DMS53 treated with DMSO at 0.1 percent for 48 hours (cell line): ENCODE measurements at regions not wholly inside any gene's neighbourhood (a gene's known extent, or its start where the extent isn't known, plus 50 kb on each side); places are given as distances from the start of the nearest gene placed in this dataset.

Experiments
- DNase-seq: peaks from one replicate; lab custom pipeline; 2025; ENCODE audit not compliant: unreplicated experiment; lab: John Stamatoyannopoulos, UW

GRCh38 chr2:145221516-145221915 lies 701.6 kb upstream of the ZEB2 start:
- no peak for DNase-seq

DNA sequence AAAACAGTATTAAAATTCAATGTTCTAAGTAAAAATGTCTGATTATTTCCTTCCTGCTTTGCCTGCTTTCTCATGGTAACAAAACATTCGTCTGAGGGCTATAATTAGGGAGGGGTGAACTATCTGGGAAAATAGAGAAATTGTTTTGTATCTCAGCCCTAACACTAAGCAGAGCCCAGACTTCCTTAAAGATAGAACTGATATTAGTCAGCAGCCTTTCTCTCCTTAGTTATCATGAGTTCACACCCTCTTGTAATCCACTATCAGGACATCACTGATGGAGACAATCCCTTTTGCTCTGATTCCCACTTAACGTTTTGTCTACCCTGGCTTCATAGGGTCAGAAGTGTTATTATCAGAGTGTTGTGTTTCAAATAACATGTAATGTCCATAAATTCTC lies 701.1 kb upstream of the ZEB2 start:
- DNase-seq = no peak

DNA sequence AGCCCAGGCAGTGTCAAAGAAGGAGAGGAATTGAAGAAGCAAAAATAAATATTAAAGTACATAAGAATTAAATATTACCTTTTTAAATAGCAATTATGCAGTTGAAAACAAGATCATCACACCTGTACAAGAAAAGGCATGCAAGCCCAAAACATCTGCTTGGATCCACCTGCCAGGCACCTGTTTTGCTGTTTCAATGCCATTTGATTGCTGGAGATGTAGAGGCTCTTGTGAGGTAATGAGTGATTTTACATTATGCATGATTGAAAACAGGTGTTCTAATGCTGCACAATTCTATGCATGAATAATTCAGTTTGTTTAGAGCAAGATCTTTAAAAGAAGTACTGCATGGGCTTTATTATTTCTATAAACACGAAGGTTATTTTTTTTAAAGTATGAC lies 700.6 kb upstream of the ZEB2 start:
- DNase-seq = peak; percentile 5

GRCh38 chr2:145207884-145208283 lies 688.0 kb upstream of the ZEB2 start:
- no peak for DNase-seq

DNA sequence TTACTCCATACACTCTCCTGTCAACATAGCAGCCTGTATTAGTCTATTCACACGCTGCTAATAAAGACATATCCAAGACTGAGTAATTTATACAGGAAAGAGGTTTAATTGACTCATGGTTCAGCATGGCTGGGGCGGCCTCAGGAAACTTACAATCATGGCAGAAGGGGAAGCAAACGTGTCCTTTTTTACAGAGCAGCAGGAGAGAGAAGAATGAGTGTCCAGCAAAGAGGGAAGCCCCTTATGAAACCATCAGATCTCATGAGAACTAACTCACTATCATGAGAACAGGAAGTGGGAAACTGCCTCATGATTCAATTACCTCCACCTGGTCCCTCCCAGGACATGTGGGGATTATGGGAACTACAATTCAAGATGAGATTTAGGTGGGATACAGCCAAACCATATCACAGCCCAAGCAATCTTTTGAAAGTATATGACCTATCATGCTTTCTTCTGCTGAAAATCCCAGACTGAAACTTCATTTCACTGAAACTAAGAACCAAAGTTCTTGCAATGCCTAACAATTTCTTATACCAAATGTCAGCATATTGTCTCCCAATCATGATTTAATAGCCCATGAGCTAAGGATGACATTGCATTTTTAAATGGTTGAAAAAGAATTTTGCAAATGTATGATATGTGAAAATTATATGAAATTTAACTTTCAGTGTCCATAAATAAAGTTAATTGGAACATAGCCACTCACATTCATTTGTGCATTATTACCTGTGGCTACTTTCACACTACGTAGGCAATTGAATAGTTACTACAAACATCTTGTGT lies 686.8 kb upstream of the ZEB2 start:
- no peak for DNase-seq

DNA sequence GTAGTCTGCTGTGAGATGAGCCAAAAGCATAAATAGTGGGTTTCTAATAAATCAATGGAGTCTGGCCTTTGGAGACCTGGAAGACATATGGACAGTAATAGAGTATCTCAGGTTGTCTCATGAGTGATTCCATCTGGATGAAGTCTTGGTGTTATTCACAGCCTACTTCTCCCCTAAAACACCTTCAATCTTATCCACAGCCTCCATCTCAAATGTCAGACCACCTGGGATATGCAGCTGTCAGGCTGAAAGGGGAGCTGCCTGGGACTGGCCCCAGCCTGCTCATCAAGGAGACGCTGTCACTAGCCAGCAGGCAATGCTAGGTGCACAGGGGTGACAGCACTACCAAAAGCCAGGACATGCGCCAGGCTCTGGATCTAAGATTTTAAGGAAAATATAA lies 684.0 kb upstream of the ZEB2 start:
- DNase-seq = no peak

DNA sequence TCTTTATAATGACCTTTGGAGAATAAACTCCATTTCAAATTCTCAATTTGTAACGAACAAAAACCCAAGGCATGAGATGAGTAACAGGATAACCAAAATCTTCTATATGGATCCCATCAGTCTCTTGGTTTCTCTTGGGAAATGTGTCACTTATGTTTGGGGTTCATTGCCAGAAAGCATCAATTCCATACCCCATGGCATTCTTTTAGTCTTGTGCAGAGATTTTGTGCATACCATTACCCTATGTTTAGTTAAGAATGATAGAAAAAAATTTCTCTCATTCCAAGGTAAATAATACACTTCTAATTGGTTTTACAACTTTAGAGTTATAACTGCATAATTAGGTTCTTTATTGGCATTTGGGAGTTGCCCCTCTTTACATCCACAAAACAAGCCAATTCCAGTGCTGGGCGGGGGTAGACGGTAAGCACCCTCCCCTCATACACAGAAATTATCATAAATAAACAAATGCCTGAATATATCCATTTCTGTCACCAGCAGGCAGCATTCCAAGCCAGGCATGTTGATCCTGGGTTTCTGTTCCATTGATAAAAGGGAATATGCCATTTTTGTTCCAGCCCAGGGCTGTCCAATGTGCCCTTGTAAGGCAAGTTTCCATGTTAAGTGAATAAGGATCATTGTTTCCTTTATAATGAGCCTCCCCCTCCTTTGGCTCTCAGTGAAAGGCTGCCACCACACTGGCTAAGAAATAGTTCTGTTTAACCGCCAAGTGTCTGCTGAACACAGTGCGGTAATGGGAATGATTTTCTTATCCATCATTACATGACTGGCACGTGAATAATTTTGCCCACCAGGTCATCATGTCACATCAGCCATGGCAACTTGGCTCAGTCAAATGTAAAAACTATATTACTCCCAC lies 680.1 kb upstream of the ZEB2 start:
- no peak for DNase-seq

GRCh38 chr2:145199042-145199441 lies 679.1 kb upstream of the ZEB2 start:
- DNase-seq = no peak

GRCh38 chr2:145198555-145198954 lies 678.6 kb upstream of the ZEB2 start:
- no peak for DNase-seq

GRCh38 chr2:145197944-145198343 lies 678.0 kb upstream of the ZEB2 start:
- DNase-seq = no peak

- no peak for DNase-seq
Observed at GRCh38 chr2:145194673-145195072, 674.8 kb upstream of the ZEB2 start.

DNA sequence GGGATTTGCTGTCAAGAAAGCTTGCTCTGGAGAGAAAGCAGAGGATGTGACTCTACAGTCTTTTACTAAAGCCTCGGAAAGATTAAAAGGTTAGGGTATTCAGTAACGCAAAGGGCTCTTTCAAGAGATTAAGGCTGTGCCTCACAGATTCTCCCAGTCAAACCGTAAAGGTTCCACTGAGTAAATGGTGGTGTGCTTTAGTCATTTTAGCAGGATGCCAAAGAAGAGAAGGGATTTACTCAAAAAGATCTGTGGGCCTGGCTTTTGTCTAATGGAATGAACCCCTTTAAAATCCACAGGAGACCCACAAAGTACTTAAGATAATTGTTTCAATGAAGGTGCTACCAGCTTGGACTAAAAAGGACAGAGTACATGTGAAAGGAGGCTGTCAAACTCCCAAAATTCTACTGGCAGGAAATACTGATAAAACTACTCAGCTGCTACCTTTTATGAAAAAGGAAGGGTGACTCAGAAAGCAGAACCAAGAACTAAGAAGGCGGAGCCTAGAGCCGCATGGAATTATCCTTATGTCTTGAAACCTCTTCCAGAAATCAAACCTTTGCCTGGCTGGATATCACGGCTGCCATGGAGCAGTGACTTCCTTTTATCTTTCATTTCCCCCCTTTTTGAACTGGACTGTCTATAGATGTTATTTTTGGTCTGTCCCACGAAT lies 670.2 kb upstream of the ZEB2 start:
- DNase-seq = no peak

DNA sequence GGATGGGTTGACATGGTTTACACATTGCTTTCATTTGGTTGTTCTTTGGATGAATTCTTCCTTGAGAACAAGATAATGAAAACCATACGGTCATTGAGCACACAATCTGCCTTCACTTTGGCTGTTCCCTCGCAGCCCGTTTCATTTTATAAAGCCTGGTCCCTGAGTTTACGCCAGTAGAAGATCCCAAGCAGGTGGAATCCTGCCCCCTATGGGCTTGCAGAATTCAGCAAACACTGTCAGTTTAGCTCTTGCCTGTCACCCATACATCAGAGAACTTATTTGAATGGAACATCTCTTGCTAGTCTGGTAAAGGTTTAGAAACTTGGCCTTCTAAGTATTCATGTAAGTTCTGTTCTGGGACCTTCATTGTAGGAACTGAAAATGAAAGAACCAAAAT lies 666.4 kb upstream of the ZEB2 start:
- DNase-seq = no peak

DNA sequence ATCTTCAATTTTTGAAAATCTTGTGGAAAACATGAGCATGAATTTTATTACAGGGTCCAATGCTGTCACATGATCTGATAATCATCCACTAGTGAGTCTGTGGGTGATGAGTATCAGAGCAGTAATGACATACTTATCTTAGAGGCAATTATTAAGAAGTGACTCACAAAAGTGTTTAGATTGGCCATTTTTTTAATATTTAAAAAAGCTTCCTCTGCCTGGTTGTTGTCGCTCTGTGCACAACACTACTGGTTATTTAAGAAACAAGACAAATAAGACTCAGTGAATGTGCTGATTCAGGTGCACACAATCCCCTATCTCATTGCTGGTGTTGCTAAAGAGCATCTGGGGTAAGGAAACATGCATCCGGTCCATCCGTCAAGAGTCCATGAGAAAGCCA lies 665.8 kb upstream of the ZEB2 start:
- DNase-seq = no peak

GRCh38 chr2:145184741-145185651 lies 665.1 kb upstream of the ZEB2 start:
- DNase-seq = no peak

DNA sequence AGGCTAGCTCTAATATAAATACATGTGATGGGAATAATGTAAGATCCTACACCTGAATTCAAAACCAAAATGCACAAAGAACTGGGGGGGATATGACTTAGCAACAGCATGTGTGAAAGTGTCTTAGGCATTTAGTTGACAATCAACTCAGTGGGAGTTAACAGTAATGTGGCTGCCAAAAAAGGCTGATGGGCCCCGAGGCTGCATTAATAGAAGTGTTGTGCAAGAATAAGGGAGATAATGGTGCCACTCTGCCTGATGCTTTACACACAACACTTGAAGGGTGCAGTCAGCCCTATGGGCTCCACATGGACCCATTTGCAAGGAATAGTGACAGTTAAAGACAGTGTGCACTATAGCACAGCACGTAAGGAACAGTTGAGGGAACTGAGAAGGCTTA lies 649.4 kb upstream of the ZEB2 start:
- no peak for DNase-seq

DNA sequence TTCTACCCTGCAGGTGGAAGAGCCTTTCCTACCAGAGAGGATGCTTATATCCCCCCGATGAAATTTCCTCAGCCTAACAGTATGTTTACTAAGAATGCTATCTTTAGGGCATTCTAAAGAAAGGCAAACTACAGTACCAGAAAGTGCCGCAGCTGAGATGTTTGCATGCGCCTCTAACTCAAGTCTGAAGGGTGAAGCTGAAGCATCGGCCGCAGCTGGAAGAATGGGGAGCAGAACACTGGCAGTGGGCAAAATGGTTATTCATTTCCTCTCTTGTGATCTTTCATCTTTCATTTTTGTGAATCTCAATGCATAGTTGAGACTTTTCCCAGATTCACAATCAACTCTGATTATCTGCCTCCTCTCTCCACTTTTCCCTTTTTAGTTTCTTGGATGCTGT lies 648.2 kb upstream of the ZEB2 start:
- no peak for DNase-seq

GRCh38 chr2:145166731-145167302 lies 646.9 kb upstream of the ZEB2 start:
- DNase-seq = no peak

GRCh38 chr2:145161656-145162055 lies 641.7 kb upstream of the ZEB2 start:
- DNase-seq = no peak

GRCh38 chr2:145160855-145161254 lies 640.9 kb upstream of the ZEB2 start:
- DNase-seq = no peak
